NB4 (cell line): ENCODE measurements at regions not wholly inside any gene's neighbourhood (a gene's known extent, or its start where the extent isn't known, plus 50 kb on each side); places are given as distances from the start of the nearest gene placed in this dataset.

Experiments
- DNase-seq: peaks from one replicate; pipeline ENCODE4 v3.0.0; 2010; ENCODE audit warnings: low read depth
- H3K4me3 ChIP-seq: one replicate; pipeline ENCODE4 v1.5.1; 2011; ENCODE audit warnings: mild to moderate bottlenecking, low read depth, low read length, moderate library complexity
- CTCF ChIP-seq: IDR thresholded peaks from one replicate; pipeline ENCODE4 v1.5.1; 2012; ENCODE audit warnings: low read depth, low read length
- MAX ChIP-seq: IDR thresholded peaks from 2 replicates; pipeline ENCODE4 v1.6.1; 2011; ENCODE audit warnings: low read depth, low read length
- MYC ChIP-seq: IDR thresholded peaks from 2 replicates; pipeline ENCODE4 v1.6.1; 2011; ENCODE audit warnings: low read depth, low read length
- POLR2A ChIP-seq: IDR thresholded peaks from 2 replicates; pipeline ENCODE4 v1.6.1; 2011; ENCODE audit warnings: mild to moderate bottlenecking; ENCODE audit not compliant: insufficient read length; ENCODE audit errors: extremely low read depth

GRCh38 chr5:155402927-155403640, 389.5 kb downstream of the KIF4B start:
- H3K4me3 ChIP-seq, result no peak overlapping the region
- peak; percentile 44 for DNase-seq
- no peak for TF ChIP-seq POLR2A
- no peak for TF ChIP-seq MYC
- TF ChIP-seq CTCF, result no peak
- no peak for TF ChIP-seq MAX

- DNase-seq, result peak; percentile 20
- TF ChIP-seq CTCF, result no peak
- no peak overlapping the region for H3K4me3 ChIP-seq
Measured at GRCh38 chr5:155406815-155407214, 393.3 kb downstream of the KIF4B start.

- no peak for DNase-seq
- TF ChIP-seq CTCF, result no peak
- no peak for TF ChIP-seq MAX
- no peak for TF ChIP-seq MYC
- no peak for TF ChIP-seq POLR2A
- no peak overlapping the region for H3K4me3 ChIP-seq
Measured at GRCh38 chr5:155408465-155408864, 394.9 kb downstream of the KIF4B start.

- H3K4me3 ChIP-seq, result no peak overlapping the region
- no peak for TF ChIP-seq CTCF
- no peak for TF ChIP-seq POLR2A
- no peak for TF ChIP-seq MYC
- TF ChIP-seq MAX, result no peak
- no peak for DNase-seq
Measured at GRCh38 chr5:155416765-155417164, 403.2 kb downstream of the KIF4B start.

GRCh38 chr5:155418960-155419579, 405.5 kb downstream of the KIF4B start:
- TF ChIP-seq MYC (no peak), CTCF (no peak), POLR2A (no peak), MAX (no peak)

More at GRCh38 chr5:155418960-155419579, 405.5 kb downstream of the KIF4B start:
- DNase-seq, result no peak
- H3K4me3 ChIP-seq, result no peak overlapping the region
